ENCODE measurements at regions not wholly inside any gene's neighbourhood (a gene's known extent, or its start where the extent isn't known, plus 50 kb on each side); places are given as distances from the start of the nearest gene placed in this dataset.

- no peak for TF ChIP-seq CTCF (IDR thresholded peaks at IDR 0.05; ENCODE audit: insufficient read depth, low read length, severe bottlenecking)
- no peaks in the 10 kb centered on the region for H3K27me3 ChIP-seq (ENCODE audit: control insufficient read depth, insufficient read depth, low read length)
- no peak for DNase-seq (ENCODE audit: low read depth)
- H3K4me3 ChIP-seq (ENCODE audit: low read depth, low read length), result no peak overlapping the region
- no peaks in the 10 kb centered on the region for H3K36me3 ChIP-seq (ENCODE audit: control insufficient read depth, insufficient read depth, low read length)
- FAIRE-seq, result no peak
Measured at GRCh38 chr2:103427567-103427966, 665.7 kb downstream of the TMEM182 start.

GRCh38 chr2:103430191-103430590, 668.4 kb downstream of the TMEM182 start:
- Histone ChIP-seq H3K36me3 (ENCODE audit: control insufficient read depth, insufficient read depth, low read length) (no peaks in the 10 kb centered on the region), H3K27me3 (ENCODE audit: control insufficient read depth, insufficient read depth, low read length) (no peaks in the 10 kb centered on the region), H3K4me3 (ENCODE audit: low read depth, low read length) (no peak overlapping the region)
- FAIRE-seq, result no peak
- DNase-seq (ENCODE audit: low read depth), result no peak
- TF ChIP-seq CTCF (IDR thresholded peaks at IDR 0.05; ENCODE audit: insufficient read depth, low read length, severe bottlenecking), result no peak

- DNase-seq (ENCODE audit: low read depth), result peak; percentile 82
- no peak for TF ChIP-seq CTCF (IDR thresholded peaks at IDR 0.05; ENCODE audit: insufficient read depth, low read length, severe bottlenecking)
- Histone ChIP-seq H3K4me3 (ENCODE audit: low read depth, low read length) (no peak overlapping the region), H3K36me3 (ENCODE audit: control insufficient read depth, insufficient read depth, low read length) (no peaks in the 10 kb centered on the region), H3K27me3 (ENCODE audit: control insufficient read depth, insufficient read depth, low read length) (no peaks in the 10 kb centered on the region)
- FAIRE-seq, result peak; percentile 89
Measured at GRCh38 chr2:103435010-103435409, 673.2 kb downstream of the TMEM182 start.

GRCh38 chr2:103437161-103437560, 675.3 kb downstream of the TMEM182 start:
- no peak for FAIRE-seq
- no peak for TF ChIP-seq CTCF (IDR thresholded peaks at IDR 0.05; ENCODE audit: insufficient read depth, low read length, severe bottlenecking)
- no peak overlapping the region for H3K4me3 ChIP-seq (ENCODE audit: low read depth, low read length)

GRCh38 chr2:103445347-103445746, 683.5 kb downstream of the TMEM182 start:
- DNase-seq (ENCODE audit: low read depth) (no peak), FAIRE-seq (no peak)
- Histone ChIP-seq H3K27me3 (ENCODE audit: control insufficient read depth, insufficient read depth, low read length) (no peaks in the 10 kb centered on the region), H3K36me3 (ENCODE audit: control insufficient read depth, insufficient read depth, low read length) (no peaks in the 10 kb centered on the region), H3K4me3 (ENCODE audit: low read depth, low read length) (no peak overlapping the region)
- TF ChIP-seq CTCF (IDR thresholded peaks at IDR 0.05; ENCODE audit: insufficient read depth, low read length, severe bottlenecking), result no peak

More at GRCh38 chr2:103437161-103437560, 675.3 kb downstream of the TMEM182 start:
- Histone ChIP-seq H3K27me3 (ENCODE audit: control insufficient read depth, insufficient read depth, low read length) (no peaks in the 10 kb centered on the region), H3K36me3 (ENCODE audit: control insufficient read depth, insufficient read depth, low read length) (no peaks in the 10 kb centered on the region)
- DNase-seq (ENCODE audit: low read depth), result no peak

- Histone ChIP-seq H3K27me3 (ENCODE audit: control insufficient read depth, insufficient read depth, low read length) (no peaks in the 10 kb centered on the region), H3K36me3 (ENCODE audit: control insufficient read depth, insufficient read depth, low read length) (no peaks in the 10 kb centered on the region), H3K4me3 (ENCODE audit: low read depth, low read length) (no peak overlapping the region)
- no peak for TF ChIP-seq CTCF (IDR thresholded peaks at IDR 0.05; ENCODE audit: insufficient read depth, low read length, severe bottlenecking)
- FAIRE-seq (no peak), DNase-seq (ENCODE audit: low read depth) (no peak)
Measured at GRCh38 chr2:103448495-103448894, 686.7 kb downstream of the TMEM182 start.

Measured in bronchial epithelial cell (primary cell).